Retinal pigment epithelial cell (primary cell): ENCODE measurements at regions not wholly inside any gene's neighbourhood (a gene's known extent, or its start where the extent isn't known, plus 50 kb on each side); places are given as distances from the start of the nearest gene placed in this dataset.

ENCODE experiments used
- DNase-seq: peaks from one replicate; pipeline ENCODE4 v3.0.0-alpha.2; 2010; ENCODE audit warnings: low read depth
- H3K4me3 ChIP-seq: 2 replicates; pipeline ENCODE4 v1.5.1; 2011; ENCODE audit warnings: mild to moderate bottlenecking, low read length, control low read depth, moderate library complexity
- TF ChIP-seq, protein P1 (sequence below): conservative IDR thresholded peaks from 2 replicates; pipeline ENCODE4 v1.5.1; 2011; ENCODE audit warnings: low read depth, low read length, control low read depth, inconsistent platforms

DNA sequence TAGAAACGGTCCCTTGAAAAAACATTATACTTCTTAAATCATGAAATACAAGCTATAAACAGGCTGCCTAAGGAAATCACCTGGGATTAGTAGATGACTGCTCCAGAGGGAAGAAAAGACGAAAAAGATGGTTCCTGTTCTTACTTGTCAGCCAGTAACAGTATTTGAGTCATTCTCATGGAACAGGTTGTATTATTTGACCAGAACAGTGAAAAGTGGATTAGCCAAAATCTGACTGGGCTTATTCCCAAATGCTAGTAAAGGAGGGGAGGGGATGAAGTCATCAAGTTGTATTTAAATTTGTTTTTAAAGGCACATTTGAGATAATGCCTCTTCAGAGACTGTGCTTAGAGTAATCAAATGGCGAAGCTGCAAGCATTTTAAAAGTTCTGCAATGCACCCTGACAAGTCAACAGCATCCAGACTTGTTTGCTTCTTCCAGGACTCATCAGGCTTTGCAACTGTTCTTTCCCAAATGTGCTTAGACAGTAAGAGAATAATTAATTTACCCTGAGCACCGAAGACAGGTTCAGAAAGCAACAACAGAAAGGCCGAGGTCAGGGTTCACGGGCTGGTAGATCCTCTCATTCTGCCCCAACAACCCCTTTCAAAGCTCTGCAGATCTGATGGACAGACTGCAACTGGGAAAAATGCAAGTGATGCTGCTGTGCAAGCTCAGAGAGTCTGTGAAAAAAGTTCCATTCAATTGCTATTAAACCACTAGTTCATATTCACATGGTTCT is 800.6 kb downstream of the KCTD16 start:
- H3K4me3 ChIP-seq = no peak overlapping the region
- DNase-seq = no peak
- TF ChIP-seq, protein P1, sequence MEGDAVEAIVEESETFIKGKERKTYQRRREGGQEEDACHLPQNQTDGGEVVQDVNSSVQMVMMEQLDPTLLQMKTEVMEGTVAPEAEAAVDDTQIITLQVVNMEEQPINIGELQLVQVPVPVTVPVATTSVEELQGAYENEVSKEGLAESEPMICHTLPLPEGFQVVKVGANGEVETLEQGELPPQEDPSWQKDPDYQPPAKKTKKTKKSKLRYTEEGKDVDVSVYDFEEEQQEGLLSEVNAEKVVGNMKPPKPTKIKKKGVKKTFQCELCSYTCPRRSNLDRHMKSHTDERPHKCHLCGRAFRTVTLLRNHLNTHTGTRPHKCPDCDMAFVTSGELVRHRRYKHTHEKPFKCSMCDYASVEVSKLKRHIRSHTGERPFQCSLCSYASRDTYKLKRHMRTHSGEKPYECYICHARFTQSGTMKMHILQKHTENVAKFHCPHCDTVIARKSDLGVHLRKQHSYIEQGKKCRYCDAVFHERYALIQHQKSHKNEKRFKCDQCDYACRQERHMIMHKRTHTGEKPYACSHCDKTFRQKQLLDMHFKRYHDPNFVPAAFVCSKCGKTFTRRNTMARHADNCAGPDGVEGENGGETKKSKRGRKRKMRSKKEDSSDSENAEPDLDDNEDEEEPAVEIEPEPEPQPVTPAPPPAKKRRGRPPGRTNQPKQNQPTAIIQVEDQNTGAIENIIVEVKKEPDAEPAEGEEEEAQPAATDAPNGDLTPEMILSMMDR = no peak

DNA sequence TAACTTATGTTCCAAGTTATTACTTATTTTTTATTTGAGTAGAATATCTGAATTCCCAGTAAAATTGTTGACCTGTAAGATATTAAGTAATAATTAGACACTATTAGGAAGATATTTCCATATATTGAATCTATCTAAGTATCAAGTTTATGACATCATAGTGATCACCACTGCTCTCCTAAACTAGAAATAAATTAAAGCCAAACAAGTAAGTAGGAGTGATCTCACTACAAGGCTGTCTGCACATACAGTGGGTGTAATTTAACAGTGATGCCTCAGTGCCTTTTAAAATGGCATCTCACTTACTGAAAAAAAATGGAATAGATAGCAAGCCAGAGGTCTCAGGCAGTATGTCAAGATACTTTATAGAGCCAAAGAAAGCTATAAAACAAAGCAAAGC is 789.6 kb downstream of the KCTD16 start:
- no peak overlapping the region for H3K4me3 ChIP-seq
- TF ChIP-seq, protein P1 = no peak
- DNase-seq = no peak

DNA sequence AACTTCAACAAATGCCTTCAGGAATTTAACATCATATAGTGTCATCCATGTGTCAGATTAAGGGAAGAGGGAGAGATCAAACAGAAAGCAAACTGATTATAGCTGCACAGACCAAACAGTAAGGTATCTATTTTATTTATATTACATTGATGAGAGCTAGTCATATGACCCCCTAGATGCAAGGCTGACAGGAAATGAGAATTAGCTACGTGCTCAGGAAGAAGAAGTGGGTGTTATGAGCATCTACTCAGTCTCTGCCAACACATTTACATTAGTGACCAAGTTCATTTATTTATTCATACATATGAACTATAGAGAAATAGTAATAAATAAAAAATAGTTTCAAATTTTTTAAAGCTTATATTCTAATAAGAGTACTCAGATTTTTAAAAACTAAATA is 787.3 kb downstream of the KCTD16 start:
- TF ChIP-seq, protein P1 = no peak
- H3K4me3 ChIP-seq = no peak overlapping the region
- DNase-seq = no peak

DNA sequence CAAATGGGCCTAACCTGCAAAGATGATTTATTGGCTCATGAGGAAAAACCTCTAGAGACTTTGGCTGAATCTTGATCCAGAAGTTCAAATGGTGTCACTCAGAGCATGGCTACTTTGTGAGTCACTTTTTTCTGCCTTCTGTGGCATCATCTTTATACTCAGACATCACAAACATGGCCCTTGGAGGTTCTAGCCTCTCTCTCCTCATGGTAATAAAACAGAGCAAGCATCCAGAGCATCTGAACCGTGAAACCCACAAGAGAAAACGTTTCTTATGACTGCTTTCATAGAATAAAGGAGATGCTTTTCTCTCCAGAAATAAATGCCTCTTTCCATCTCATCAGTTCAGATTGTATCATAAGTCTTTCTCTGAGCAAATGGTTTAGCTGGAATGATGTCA is 780.3 kb downstream of the KCTD16 start:
- H3K4me3 ChIP-seq = no peak overlapping the region
- TF ChIP-seq, protein P1 = no peak
- no peak for DNase-seq

DNA sequence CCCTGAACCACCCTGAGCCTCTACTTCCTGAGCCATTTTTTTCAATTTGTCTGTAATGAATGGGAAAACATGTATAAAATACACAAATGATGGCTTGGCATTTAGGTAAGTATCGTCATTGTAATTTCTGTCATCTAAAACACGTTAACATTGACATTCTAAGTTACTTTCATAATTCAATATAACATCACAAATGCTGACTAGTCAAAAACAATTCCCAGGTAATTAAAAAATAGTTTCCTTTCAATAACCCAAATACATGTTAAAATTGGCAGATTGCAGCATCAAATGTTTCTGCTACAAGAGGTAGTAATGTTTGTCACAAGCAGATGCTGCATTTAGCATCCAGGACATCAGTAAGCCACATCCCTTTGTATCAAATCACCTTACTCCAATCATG is 776.4 kb downstream of the KCTD16 start:
- no peak overlapping the region for H3K4me3 ChIP-seq
- DNase-seq = no peak
- TF ChIP-seq, protein P1 = no peak

DNA sequence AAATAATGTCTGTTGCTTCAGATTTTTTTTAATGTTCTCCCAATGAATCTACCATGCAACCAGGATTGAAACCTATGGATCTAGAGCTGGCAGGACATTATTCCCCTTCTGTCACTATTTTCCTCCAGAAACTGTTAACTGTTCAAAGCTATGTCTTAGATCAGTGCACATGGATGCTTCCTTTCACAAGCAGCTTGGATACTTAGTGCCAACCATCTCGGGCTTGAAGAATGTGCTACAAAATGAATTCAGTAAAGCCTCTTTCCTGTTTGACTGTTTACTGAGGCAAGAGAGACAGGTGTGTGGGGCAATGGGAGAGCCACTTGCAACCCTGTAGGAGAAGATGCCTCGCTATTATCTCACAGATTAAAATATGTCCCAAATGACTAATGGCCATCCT is 774.8 kb downstream of the KCTD16 start:
- TF ChIP-seq, protein P1 = no peak
- no peak overlapping the region for H3K4me3 ChIP-seq
- DNase-seq = no peak

DNA sequence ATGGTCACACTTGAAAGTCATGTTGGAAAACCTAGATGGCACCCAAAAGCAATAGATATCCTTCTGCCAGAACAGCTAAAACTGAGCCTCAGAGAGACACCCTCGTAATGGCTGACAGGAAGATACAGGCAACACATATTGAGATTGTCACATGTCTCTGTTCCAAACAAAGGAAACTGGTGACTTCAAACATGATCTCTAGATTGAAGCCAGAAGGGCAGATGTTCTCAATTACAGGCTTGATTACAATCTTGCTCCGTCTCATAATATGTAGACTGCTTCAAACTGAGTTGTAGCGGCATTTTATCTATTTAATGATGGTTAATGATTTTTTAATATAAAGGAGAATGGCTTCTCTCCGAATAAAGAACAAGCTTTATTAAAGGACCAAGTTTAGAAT is 774.3 kb downstream of the KCTD16 start:
- DNase-seq = no peak
- TF ChIP-seq, protein P1 = no peak
- H3K4me3 ChIP-seq = no peak overlapping the region
